ENCODE measurements at regions not wholly inside any gene's neighbourhood (a gene's known extent, or its start where the extent isn't known, plus 50 kb on each side); places are given as distances from the start of the nearest gene placed in this dataset.

DNA sequence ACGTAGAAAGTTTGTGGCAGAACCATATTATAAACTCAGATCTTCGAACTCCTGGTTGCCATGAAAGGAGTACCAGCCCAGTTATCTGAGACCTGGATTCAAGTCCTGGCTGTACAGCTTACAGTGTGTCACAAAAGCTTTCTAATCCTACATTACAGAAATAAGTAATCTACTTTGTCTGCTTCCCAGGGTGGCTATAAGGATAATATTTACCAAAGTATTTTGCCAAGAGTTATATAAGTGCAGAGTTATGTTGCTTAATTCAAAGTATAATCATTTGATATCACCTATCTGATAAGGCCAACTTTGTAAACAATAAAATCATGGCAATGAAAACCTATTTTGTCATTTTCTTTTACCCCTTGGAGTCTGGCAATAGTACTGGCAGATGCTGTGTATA is 381.6 kb downstream of the NDFIP2 start:
- no peaks in the 10 kb centered on the region for H3K9me3 Mint-ChIP-seq
- H3K4me1 ChIP-seq (ENCODE audit: insufficient read depth), result no peaks in the 10 kb centered on the region
- H3K27me3 Mint-ChIP-seq (ENCODE audit: insufficient read depth, low read depth, poor library complexity), result no peaks in the 10 kb centered on the region
- no peak overlapping the region for H3K4me2 ChIP-seq
- DNase-seq (ENCODE audit: low spot score) (no peak), ATAC-seq (no peak)
- no peak overlapping the region for H3K4me3 Mint-ChIP-seq
- H3F3A ChIP-seq (replicated peaks; ENCODE audit: low read depth), result no peaks in the 10 kb centered on the region
- H3K27ac Mint-ChIP-seq, result no peak overlapping the region
- H3K4me3 ChIP-seq, result no peak overlapping the region
- H3K27me3 ChIP-seq (ENCODE audit: insufficient read depth), result no peaks in the 10 kb centered on the region
- H3K36me3 Mint-ChIP-seq (ENCODE audit: low read depth), result no peaks in the 10 kb centered on the region
- H2AFZ ChIP-seq, result no peak overlapping the region; the same call in 1 of the 2 replicates
- H3K27ac ChIP-seq (ENCODE audit: low read depth), result no peak overlapping the region
- H3K79me2 ChIP-seq (replicated peaks; ENCODE audit: insufficient read depth), result no peaks in the 10 kb centered on the region
- H3K9me2 ChIP-seq (ENCODE audit: insufficient read depth), result peaks cover 2% of the 10 kb centered on the region
- H4K20me1 ChIP-seq (replicated peaks; ENCODE audit: insufficient read depth), result no peaks in the 10 kb centered on the region
- H3K36me3 ChIP-seq (ENCODE audit: insufficient read depth), result no peaks in the 10 kb centered on the region
- no peaks in the 10 kb centered on the region; the same call in 2 of the 3 replicates for H3K4me1 Mint-ChIP-seq
- TF ChIP-seq ZNF462 (CRISPR knock-in tag; IDR thresholded peaks at IDR 0.05) (no peak), ZNF114 (CRISPR knock-in tag; IDR thresholded peaks at IDR 0.05) (no peak), ETS1 (IDR thresholded peaks at IDR 0.05) (no peak), CREB1 (CRISPR knock-in tag; IDR thresholded peaks at IDR 0.05; ENCODE audit: low read depth) (no peak), JUNB (IDR thresholded peaks at IDR 0.05; ENCODE audit: unreplicated experiment) (no peak), STAT1 (IDR thresholded peaks at IDR 0.05; ENCODE audit: unreplicated experiment) (no peak), EZH2phosphoT487 (IDR thresholded peaks at IDR 0.05; ENCODE audit: unreplicated experiment) (no peak), EZH2 (IDR thresholded peaks at IDR 0.05; ENCODE audit: low read depth, unreplicated experiment) (no peak), ZNF331 (CRISPR knock-in tag; IDR thresholded peaks at IDR 0.05; ENCODE audit: low read depth) (no peak), REST (IDR thresholded peaks at IDR 0.05; ENCODE audit: unreplicated experiment) (no peak), CTCF (conservative IDR thresholded peaks at IDR 0.05; ENCODE audit: low read depth in 2 of 2) (no peak), NANOG (IDR thresholded peaks at IDR 0.05; ENCODE audit: borderline replicate concordance) (no peak), POLR2AphosphoS5 (IDR thresholded peaks at IDR 0.05; ENCODE audit: low read depth) (no peak)

All from GM23338 (cell line).